Hepatocyte (in vitro differentiated cells): ENCODE measurements at regions not wholly inside any gene's neighbourhood (a gene's known extent, or its start where the extent isn't known, plus 50 kb on each side); places are given as distances from the start of the nearest gene placed in this dataset.
"Not testable (repeated sequence)": the region's sequence is repeated elsewhere in the genome, so short reads cannot be mapped to it uniquely, and the experiment has no call there.

Source experiments
- DNase-seq: peaks from one replicate; pipeline ENCODE4 v3.0.0-alpha.2; 2016; ENCODE audit warnings: low spot score
- H2AFZ ChIP-seq: fragments of 200-600 bp; sonication (generic); 2 replicates; pipeline ENCODE4 v1.6.0; 2016; ENCODE audit warnings: antibody characterized with exemption, mild to moderate bottlenecking
- H3K27ac ChIP-seq: fragments of 200-600 bp; sonication (generic); 2 replicates; pipeline ENCODE4 v1.5.1; 2016; ENCODE audit warnings: mild to moderate bottlenecking
- H3K27me3 ChIP-seq: fragments of 200-600 bp; sonication (generic); 2 replicates; pipeline ENCODE4 v1.6.1; 2016
- H3K36me3 ChIP-seq: fragments of 200-600 bp; sonication (generic); replicated peaks from 2 replicates; pipeline ENCODE4 v1.5.1; 2016; ENCODE audit warnings: low read depth; ENCODE audit not compliant: insufficient read depth
- H3K4me1 ChIP-seq: fragments of 200-600 bp; sonication (generic); 2 replicates; pipeline ENCODE4 v1.5.1; 2016; ENCODE audit warnings: mild to moderate bottlenecking, moderate library complexity; ENCODE audit not compliant: insufficient read depth
- H3K4me2 ChIP-seq: fragments of 200-600 bp; sonication (generic); 2 replicates; pipeline ENCODE4 v1.6.0; 2016
- H3K4me3 ChIP-seq: fragments of 200-600 bp; sonication (generic); 2 replicates; pipeline ENCODE4 v1.5.1; 2016; ENCODE audit warnings: mild to moderate bottlenecking
- H3K79me2 ChIP-seq: fragments of 200-600 bp; sonication (generic); 2 replicates; pipeline ENCODE4 v1.6.0; 2017; ENCODE audit warnings: mild to moderate bottlenecking
- H3K9me2 ChIP-seq: fragments of 200-600 bp; sonication (generic); replicated peaks from 2 replicates; pipeline ENCODE4 v1.6.0; 2017; ENCODE audit warnings: mild to moderate bottlenecking; ENCODE audit not compliant: insufficient read depth
- H3K9me3 ChIP-seq: fragments of 200-600 bp; sonication (generic); 2 replicates; pipeline ENCODE4 v1.5.1; 2016; ENCODE audit warnings: low read depth, mild to moderate bottlenecking
- H4K20me1 ChIP-seq: fragments of 200-600 bp; sonication (generic); 2 replicates; pipeline ENCODE4 v1.6.0; 2016; ENCODE audit warnings: mild to moderate bottlenecking; ENCODE audit not compliant: insufficient read depth, poor library complexity, severe bottlenecking
- CTCF ChIP-seq: fragments of 200-600 bp; sonication (generic); IDR thresholded peaks from 2 replicates; pipeline ENCODE4 v1.5.1; 2016; ENCODE audit warnings: antibody characterized with exemption, mild to moderate bottlenecking; ENCODE audit not compliant: poor library complexity
- EZH2 ChIP-seq: fragments of 200-600 bp; sonication (generic); IDR thresholded peaks from 2 replicates; pipeline ENCODE4 v1.6.1; 2016; ENCODE audit warnings: antibody characterized with exemption, mild to moderate bottlenecking, borderline replicate concordance
- EZH2phosphoT487 ChIP-seq: fragments of 200-600 bp; sonication (generic); IDR thresholded peaks from one replicate; pipeline ENCODE4 v1.6.1; 2018; ENCODE audit warnings: antibody characterized with exemption, mild to moderate bottlenecking, low read depth, moderate library complexity; ENCODE audit not compliant: unreplicated experiment, severe bottlenecking
- WGBS: methylation state at CpG from one replicate; pipeline ENCODE4 v1.1.6; 2016; ENCODE audit warnings: low lambda C conversion rate; ENCODE audit errors: missing lambda C conversion rate; 5-methylcytosine and 5-hydroxymethylcytosine counted together

- WGBS, result 74% methylated on average over 4 of the region's 4 CpGs
- Histone ChIP-seq H3K9me3 (no peaks in the 10 kb centered on the region), H3K4me3 (no peak overlapping the region), H3K27ac (no peak overlapping the region), H3K4me2 (no peak overlapping the region), H3K27me3 (no peaks in the 10 kb centered on the region), H3K4me1 (no peaks in the 10 kb centered on the region), H3K9me2 (no peaks in the 10 kb centered on the region), H3K79me2 (no peaks in the 10 kb centered on the region), H2AFZ (no peak overlapping the region), H4K20me1 (no peaks in the 10 kb centered on the region), H3K36me3 (no peaks in the 10 kb centered on the region)
- no peak for TF ChIP-seq EZH2phosphoT487
- TF ChIP-seq CTCF, result no peak
- TF ChIP-seq EZH2, result no peak
- DNase-seq, result no peak
Observed at GRCh38 chr1:61028136-61028535, 54.2 kb upstream of the NFIA start.

- H3K4me3 ChIP-seq, H3K9me3 ChIP-seq, H3K36me3 ChIP-seq, H2AFZ ChIP-seq, H3K4me2 ChIP-seq, H4K20me1 ChIP-seq, H3K79me2 ChIP-seq, DNase-seq, H3K27ac ChIP-seq, H3K4me1 ChIP-seq, H3K9me2 ChIP-seq: not testable (repeated sequence)
- 94% methylated on average over 7 of the region's 7 CpGs for WGBS
- peaks cover 15% of the 10 kb centered on the region for H3K27me3 ChIP-seq
Observed at GRCh38 chr1:61018068-61018467, 64.3 kb upstream of the NFIA start.

GRCh38 chr1:61017651-61018050 is 64.7 kb upstream of the NFIA start:
- no peak overlapping the region for H2AFZ ChIP-seq
- no peaks in the 10 kb centered on the region for H3K9me3 ChIP-seq
- no peaks in the 10 kb centered on the region for H4K20me1 ChIP-seq
- 82% methylated on average over 1 of the region's 1 CpG for WGBS
- peaks cover 15% of the 10 kb centered on the region for H3K27me3 ChIP-seq
- no peak overlapping the region for H3K4me2 ChIP-seq
- no peaks in the 10 kb centered on the region for H3K9me2 ChIP-seq
- no peak overlapping the region for H3K4me3 ChIP-seq
- TF ChIP-seq EZH2phosphoT487, result no peak
- no peaks in the 10 kb centered on the region for H3K36me3 ChIP-seq
- H3K79me2 ChIP-seq, result no peaks in the 10 kb centered on the region
- H3K27ac ChIP-seq, result no peak overlapping the region
- no peaks in the 10 kb centered on the region for H3K4me1 ChIP-seq
- no peak for DNase-seq

GRCh38 chr1:61013946-61014667 is 68.3 kb upstream of the NFIA start:
- WGBS, result 60% methylated on average over 4 of the region's 4 CpGs
- Histone ChIP-seq H2AFZ (no peak overlapping the region), H4K20me1 (no peaks in the 10 kb centered on the region), H3K9me3 (no peaks in the 10 kb centered on the region), H3K4me2 (no peak overlapping the region), H3K27me3 (peaks cover 14% of the 10 kb centered on the region), H3K9me2 (no peaks in the 10 kb centered on the region), H3K27ac (no peak overlapping the region), H3K4me1 (no peaks in the 10 kb centered on the region), H3K4me3 (no peak overlapping the region), H3K36me3 (no peaks in the 10 kb centered on the region), H3K79me2 (no peaks in the 10 kb centered on the region)
- TF ChIP-seq CTCF, result no peak
- no peak for TF ChIP-seq EZH2
- DNase-seq, result no peak
